ENCODE measurements at regions not wholly inside any gene's neighbourhood (a gene's known extent, or its start where the extent isn't known, plus 50 kb on each side); places are given as distances from the start of the nearest gene placed in this dataset.

GRCh38 chr5:82639393-82640144 is 361.4 kb upstream of the RPS23 start:
- no peak for TF ChIP-seq CTCF (IDR thresholded peaks at IDR 0.05; ENCODE audit: insufficient read depth, low read depth, low read length)
- TF ChIP-seq EZH2 (IDR thresholded peaks at IDR 0.05; ENCODE audit: insufficient read depth, low read length): no peak
